Sigmoid colon (tissue), 6 donors: ENCODE measurements at regions not wholly inside any gene's neighbourhood (a gene's known extent, or its start where the extent isn't known, plus 50 kb on each side); places are given as distances from the start of the nearest gene placed in this dataset.

Source experiments
- DNase-seq: peaks from one replicate; pipeline ENCODE4 v3.0.0-alpha.2; 2019
- H3K27ac ChIP-seq, 4 donors: fragments of 200-600 bp; sonication (generic); one replicate each; pipeline ENCODE4 v1.5.1; 2016 to 2019; ENCODE audit warnings: mild to moderate bottlenecking in 1 of 4
- H3K27me3 ChIP-seq, 3 donors: fragments of 200-600 bp; sonication (generic); one replicate each; pipeline ENCODE4 v1.5.1; 2019; ENCODE audit warnings: mild to moderate bottlenecking in 1 of 3
- H3K36me3 ChIP-seq, 4 donors: fragments of 200-600 bp; sonication (generic); one replicate each; pipeline ENCODE4 v1.5.1; 2016 to 2019
- H3K4me1 ChIP-seq, 4 donors: fragments of 200-600 bp; sonication (generic); one replicate each; pipeline ENCODE4 v1.5.1; 2017 to 2019
- H3K4me3 ChIP-seq, 4 donors: fragments of 200-600 bp; sonication (generic); one replicate each; pipeline ENCODE4 v1.5.1; 2017 to 2019; ENCODE audit warnings: mild to moderate bottlenecking in 2 of 4, moderate library complexity in 1 of 4
- H3K9me3 ChIP-seq, 4 donors: fragments of 200-600 bp in 3 of 4; sonication (generic) in 3 of 4; one replicate each; pipeline versions ENCODE4 v1.5.1 to v1.6.1; 2013 to 2019
- EP300 ChIP-seq, 4 donors: sonication (generic); formaldehyde crosslinking; IDR thresholded peaks; one replicate each; pipeline ENCODE4 v1.6.1; 2017; ENCODE audit warnings: antibody characterized with exemption in 4 of 4
- POLR2A ChIP-seq, 2 donors: fragments of 450-650 bp; IDR thresholded peaks; one replicate each; pipeline ENCODE4 v1.6.1; 2016; ENCODE audit warnings: antibody characterized with exemption in 2 of 2, mild to moderate bottlenecking in 2 of 2, moderate library complexity in 2 of 2
- POLR2AphosphoS5 ChIP-seq, 4 donors: sonication (generic); formaldehyde crosslinking; IDR thresholded peaks; one replicate each; pipeline ENCODE4 v1.6.1; 2017; ENCODE audit warnings: antibody characterized with exemption in 4 of 4
- WGBS, 2 donors: extraction: QIAGEN DNeasy Blood & Tissue Kit; methylation state at CpG; one replicate each; pipeline ENCODE4 v1.1.7; 2013; 5-methylcytosine and 5-hydroxymethylcytosine counted together
- intact Hi-C: fragments of 100-400 bp; cut with DNase I; formaldehyde crosslinking; loops from one replicate; pipeline ENCODE4 v1.15.1; 2023
- TF ChIP-seq, protein P1 (sequence below), 4 experiments: fragments of 450-650 bp in 3 of 4; fragments of 200-600 bp in 1 of 4; IDR thresholded peaks; one replicate each; pipeline ENCODE4 v1.5.1; 2016 to 2019; ENCODE audit warnings: antibody characterized with exemption in 4 of 4, mild to moderate bottlenecking in 3 of 4, moderate library complexity in 2 of 4
- donor health status: healthy with polysubstance abuse.
- donor health status: healthy.

DNA sequence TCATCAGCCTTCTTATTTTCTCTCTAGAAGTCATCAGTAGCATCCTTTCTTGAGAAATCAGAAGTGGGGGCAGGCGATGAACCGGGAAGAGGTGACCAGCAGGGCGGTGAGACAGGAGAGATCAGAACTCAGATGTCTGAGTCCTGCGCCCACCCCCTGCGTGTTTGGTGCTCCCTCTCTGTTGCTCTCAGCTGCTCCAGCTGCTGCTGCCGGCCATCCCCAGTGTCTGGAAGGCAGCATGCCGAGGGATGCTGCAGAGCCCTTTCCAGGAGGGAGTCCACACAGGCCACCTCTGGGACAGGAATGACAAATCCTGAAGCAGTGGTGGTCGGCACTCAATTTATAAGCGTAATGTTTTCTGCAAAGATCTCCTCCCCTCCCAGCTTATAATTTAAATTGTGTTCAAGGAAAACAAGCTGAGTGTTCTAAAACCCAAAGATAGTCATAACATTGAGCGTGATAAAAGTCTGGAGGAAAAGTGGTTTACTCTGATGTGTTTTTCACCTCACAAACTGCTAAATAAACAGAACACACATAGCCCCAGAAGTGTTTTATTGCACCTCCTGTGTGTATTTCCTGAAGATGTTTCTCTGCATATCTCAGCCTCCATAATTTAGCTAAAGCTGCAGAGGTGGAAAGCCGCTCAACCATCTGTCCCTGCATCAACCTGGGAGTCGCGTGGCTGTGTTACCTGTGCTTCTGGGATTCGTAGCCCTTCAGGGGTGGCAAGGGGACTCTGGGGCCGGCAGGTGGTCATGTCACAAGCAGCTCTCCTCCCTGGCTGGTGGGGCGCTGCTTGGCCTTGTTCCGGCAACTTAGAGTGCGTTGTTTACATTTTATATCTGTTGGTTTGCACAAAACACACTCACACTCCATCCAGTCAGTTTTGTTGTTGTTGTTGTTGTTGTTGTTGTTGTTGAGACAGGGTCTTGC, 191.2 kb downstream of the USP12 start:
- no peak for TF ChIP-seq POLR2AphosphoS5 (IDR thresholded peaks at IDR 0.05)
- no peak for TF ChIP-seq POLR2A (IDR thresholded peaks at IDR 0.05)
- TF ChIP-seq, protein P1, sequence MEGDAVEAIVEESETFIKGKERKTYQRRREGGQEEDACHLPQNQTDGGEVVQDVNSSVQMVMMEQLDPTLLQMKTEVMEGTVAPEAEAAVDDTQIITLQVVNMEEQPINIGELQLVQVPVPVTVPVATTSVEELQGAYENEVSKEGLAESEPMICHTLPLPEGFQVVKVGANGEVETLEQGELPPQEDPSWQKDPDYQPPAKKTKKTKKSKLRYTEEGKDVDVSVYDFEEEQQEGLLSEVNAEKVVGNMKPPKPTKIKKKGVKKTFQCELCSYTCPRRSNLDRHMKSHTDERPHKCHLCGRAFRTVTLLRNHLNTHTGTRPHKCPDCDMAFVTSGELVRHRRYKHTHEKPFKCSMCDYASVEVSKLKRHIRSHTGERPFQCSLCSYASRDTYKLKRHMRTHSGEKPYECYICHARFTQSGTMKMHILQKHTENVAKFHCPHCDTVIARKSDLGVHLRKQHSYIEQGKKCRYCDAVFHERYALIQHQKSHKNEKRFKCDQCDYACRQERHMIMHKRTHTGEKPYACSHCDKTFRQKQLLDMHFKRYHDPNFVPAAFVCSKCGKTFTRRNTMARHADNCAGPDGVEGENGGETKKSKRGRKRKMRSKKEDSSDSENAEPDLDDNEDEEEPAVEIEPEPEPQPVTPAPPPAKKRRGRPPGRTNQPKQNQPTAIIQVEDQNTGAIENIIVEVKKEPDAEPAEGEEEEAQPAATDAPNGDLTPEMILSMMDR (IDR thresholded peaks at IDR 0.05): no peak
- TF ChIP-seq EP300 (IDR thresholded peaks at IDR 0.05): no peak
- Histone ChIP-seq H3K4me3 (no peak overlapping the region), H3K27ac (no peak overlapping the region), H3K27me3 (no peaks in the 10 kb centered on the region), H3K36me3 (no peaks in the 10 kb centered on the region), H3K9me3 (no peaks in the 10 kb centered on the region), H3K4me1 (peaks cover 0 to 32% (median 27%) of the 10 kb centered on the region in 4 donors)
- DNase-seq: no peak
- WGBS, 2 donors: 29 to 72% methylated on average over 18 of the region's 18 CpGs
- intact Hi-C loops: loop anchor here (5.0 to 10.0 kb wide), 5 partner anchors 444 to 1154 kb away; partner anchors contain the start of genes GTF3A, MTIF3 and PAN3

DNA sequence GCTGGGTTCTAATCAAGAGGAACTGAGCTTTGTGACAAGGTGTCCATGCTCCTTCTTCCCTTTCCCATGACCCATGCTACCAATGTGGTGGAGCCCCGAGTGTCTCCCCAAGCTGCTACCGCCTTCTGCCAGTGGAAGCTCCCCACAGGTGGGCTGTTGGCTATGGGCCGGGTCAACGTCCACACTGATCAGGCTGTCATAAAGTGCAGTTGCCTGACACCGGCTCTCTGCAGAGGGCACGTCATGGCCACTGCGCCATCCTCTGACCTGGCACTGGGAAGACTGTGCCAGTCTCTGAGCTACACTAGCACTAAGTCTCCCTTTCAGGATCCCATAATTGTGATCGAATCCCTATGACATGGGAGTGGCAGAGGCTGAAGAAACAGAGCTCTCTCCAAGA, 192.3 kb downstream of the USP12 start:
- intact Hi-C loops: no loop called here
- Histone ChIP-seq H3K27ac (no peak overlapping the region), H3K9me3 (no peaks in the 10 kb centered on the region), H3K36me3 (no peaks in the 10 kb centered on the region), H3K27me3 (no peaks in the 10 kb centered on the region), H3K4me3 (no peak overlapping the region), H3K4me1 (peaks cover 0 to 23% (median 17%) of the 10 kb centered on the region in 4 donors)
- TF ChIP-seq, protein P1 (IDR thresholded peaks at IDR 0.05): no peak
- TF ChIP-seq POLR2A (IDR thresholded peaks at IDR 0.05) (no peak), POLR2AphosphoS5 (IDR thresholded peaks at IDR 0.05) (no peak), EP300 (IDR thresholded peaks at IDR 0.05) (no peak)
- DNase-seq: no peak
- 49 to 75% methylated on average over 8 of the region's 8 CpGs for WGBS, 2 donors

DNA sequence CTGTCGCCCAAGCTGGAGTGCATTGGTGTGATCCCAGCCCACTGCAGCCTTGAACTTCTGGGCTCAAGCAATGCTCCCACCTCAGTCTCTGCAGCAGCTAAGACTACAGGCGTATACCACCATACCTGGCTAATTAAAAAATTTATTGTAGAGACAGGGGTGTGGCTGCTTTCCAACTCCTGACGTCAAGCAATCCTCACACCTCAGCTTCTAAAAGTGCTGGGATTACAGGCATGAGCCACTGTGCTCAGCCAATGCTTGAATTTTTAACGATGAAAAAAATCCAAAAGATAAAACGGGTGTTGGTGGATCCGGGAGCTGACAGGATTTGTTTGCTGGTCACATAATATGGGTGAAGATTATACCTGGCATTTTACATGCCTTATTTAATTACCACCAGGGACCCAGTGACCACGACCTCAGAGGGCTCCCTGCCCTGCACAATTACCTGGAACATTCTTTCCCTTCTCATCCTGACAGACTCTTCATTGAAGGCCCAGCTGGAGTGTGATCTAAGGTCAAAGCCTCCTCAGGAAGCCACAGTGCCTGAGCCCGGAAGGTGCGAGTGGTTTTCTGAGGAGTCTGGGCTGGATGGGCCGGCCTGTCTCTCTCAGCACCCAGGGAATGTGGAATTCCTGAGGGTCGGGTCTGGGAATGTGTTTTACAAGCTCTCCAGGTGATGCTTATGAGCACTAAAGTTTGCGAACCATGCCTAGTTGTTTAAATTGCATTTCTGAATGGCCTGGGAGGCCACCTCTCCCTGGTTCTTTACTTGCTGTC, 193.3 kb downstream of the USP12 start:
- TF ChIP-seq EP300 (IDR thresholded peaks at IDR 0.05) (no peak), POLR2A (IDR thresholded peaks at IDR 0.05) (no peak), POLR2AphosphoS5 (IDR thresholded peaks at IDR 0.05) (no peak)
- TF ChIP-seq, protein P1 (IDR thresholded peaks at IDR 0.05): no peak
- Histone ChIP-seq H3K27ac (no peak overlapping the region), H3K9me3 (no peaks in the 10 kb centered on the region), H3K36me3 (no peaks in the 10 kb centered on the region), H3K4me3 (no peak overlapping the region), H3K4me1 (peaks cover 0 to 12% (median 6%) of the 10 kb centered on the region in 4 donors), H3K27me3 (no peaks in the 10 kb centered on the region)
- intact Hi-C loops: no loop called here
- 21 to 66% methylated on average over 12 of the region's 12 CpGs for WGBS, 2 donors
- DNase-seq: no peak

DNA sequence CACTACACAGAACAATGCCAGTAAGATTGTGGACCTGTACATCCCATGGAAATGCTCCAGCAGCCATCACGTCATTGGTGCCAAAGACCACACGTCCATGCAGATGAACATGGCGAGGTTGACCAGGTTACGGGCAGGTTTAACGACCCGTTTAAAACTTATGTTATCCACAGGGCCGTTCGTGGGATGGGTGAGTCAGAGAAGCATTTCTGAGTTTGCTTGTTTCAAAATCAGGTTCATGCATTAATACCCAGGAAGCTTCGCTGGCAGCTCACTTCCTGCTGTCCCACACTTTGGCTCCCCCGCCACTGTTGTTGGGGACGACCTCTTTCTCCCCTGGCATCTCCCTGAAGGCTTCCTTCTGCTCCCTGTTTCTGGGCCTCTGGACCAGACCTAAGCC, 194.1 kb downstream of the USP12 start:
- no peak overlapping the region for H3K27ac ChIP-seq
- no peaks in the 10 kb centered on the region for H3K9me3 ChIP-seq
- intact Hi-C loops: no loop called here
- DNase-seq: no peak
- whole genome bisulfite sequencing, 2 donors: 44% methylated on average over 11 of the region's 11 CpGs
- TF ChIP-seq EP300 (IDR thresholded peaks at IDR 0.05) (no peak), POLR2A (IDR thresholded peaks at IDR 0.05) (no peak), POLR2AphosphoS5 (IDR thresholded peaks at IDR 0.05) (no peak)
- TF ChIP-seq, protein P1 (IDR thresholded peaks at IDR 0.05): no peak
- no peaks in the 10 kb centered on the region for H3K36me3 ChIP-seq
- H3K4me1 ChIP-seq: peaks cover 0 to 8% (median 3%) of the 10 kb centered on the region in 4 donors
- H3K27me3 ChIP-seq: no peaks in the 10 kb centered on the region
- H3K4me3 ChIP-seq: no peak overlapping the region
